Mucosa of descending colon (tissue), 3 donors: ENCODE measurements at regions not wholly inside any gene's neighbourhood (a gene's known extent, or its start where the extent isn't known, plus 50 kb on each side); places are given as distances from the start of the nearest gene placed in this dataset.

Experiments
- ATAC-seq: fragments of 200-7000 bp; cut with Tn5 transposase; one replicate; pipeline ENCODE4 v1.9.1; 2020; ENCODE audit warnings: mild to moderate bottlenecking, moderate library complexity
- DNase-seq, 3 donors: peaks; one replicate each; pipeline ENCODE4 v3.0.0-alpha.2; 2020
- H3K36me3 ChIP-seq: fragments of 200-600 bp; one replicate; pipeline ENCODE4 v1.8.0; 2021; ENCODE audit warnings: low read depth, mild to moderate bottlenecking
- H3K4me1 ChIP-seq: fragments of 200-600 bp; one replicate; pipeline ENCODE4 v1.8.0; 2021; ENCODE audit warnings: low read depth, mild to moderate bottlenecking
- H3K4me3 ChIP-seq: fragments of 200-600 bp; one replicate; pipeline ENCODE4 v1.8.0; 2021; ENCODE audit warnings: mild to moderate bottlenecking
- H3K9me3 ChIP-seq: fragments of 200-600 bp; one replicate; pipeline ENCODE4 v1.8.0; 2021; ENCODE audit warnings: mild to moderate bottlenecking
- CTCF ChIP-seq: fragments of 200-600 bp; IDR thresholded peaks from one replicate; pipeline ENCODE4 v1.8.0; 2022; ENCODE audit warnings: antibody characterized with exemption, mild to moderate bottlenecking
- intact Hi-C, 2 donors: fragments of 100-400 bp; cut with DNase I in 1 of 2; cut with micrococcal nuclease in 1 of 2; formaldehyde crosslinking; loops; one replicate each; pipeline versions ENCODE4 v1.11.0 to v1.11.1; 2022; cut with DNase I, micrococcal nuclease
- donor health status: DM: no; HTN: no; CAD: no; lungs with moderate emphysema.
- donor health status: DM: no; HTN: no; CAD: no.
- donor health status: DM: no; HTN: yes; CAD: no.

- no peak for TF ChIP-seq CTCF
- DNase-seq (no peak), ATAC-seq (no peak)
- H3K4me3 ChIP-seq = no peak overlapping the region
- no peaks in the 10 kb centered on the region for H3K36me3 ChIP-seq
- H3K4me1 ChIP-seq = no peaks in the 10 kb centered on the region
- intact Hi-C loops = no loop called here
- no peaks in the 10 kb centered on the region for H3K9me3 ChIP-seq
Measured at GRCh38 chr6:168390749-168391420, 50.1 kb upstream of the SMOC2 start.
